HG03558 (cell line): ENCODE measurements at regions not wholly inside any gene's neighbourhood (a gene's known extent, or its start where the extent isn't known, plus 50 kb on each side); places are given as distances from the start of the nearest gene placed in this dataset.

Experiments
- ATAC-seq: cut with Tn5 transposase; IDR thresholded peaks from one replicate; pipeline ENCODE4 v1.9.1; 2021; ENCODE audit warnings: moderate number of reproducible peaks; ENCODE audit not compliant: unreplicated experiment; ENCODE audit errors: extremely low read depth

GRCh38 chr2:104772996-104773395 lies 80.9 kb upstream of the POU3F3 start:
- no peak for ATAC-seq

GRCh38 chr2:104774631-104775030 lies 79.3 kb upstream of the POU3F3 start:
- ATAC-seq = no peak

- ATAC-seq = no peak
Observed at GRCh38 chr2:104777721-104778120, 76.2 kb upstream of the POU3F3 start.

- ATAC-seq = no peak
Observed at GRCh38 chr2:104781151-104781550, 72.8 kb upstream of the POU3F3 start.

GRCh38 chr2:104784264-104784663 lies 69.7 kb upstream of the POU3F3 start:
- ATAC-seq = no peak

- no peak for ATAC-seq
Observed at GRCh38 chr2:104786204-104786603, 67.7 kb upstream of the POU3F3 start.

GRCh38 chr2:104786821-104787220 lies 67.1 kb upstream of the POU3F3 start:
- ATAC-seq = no peak

- ATAC-seq = no peak
Observed at GRCh38 chr2:104787298-104788065, 66.4 kb upstream of the POU3F3 start.

- ATAC-seq = no peak
Observed at GRCh38 chr2:104788742-104789455, 65.0 kb upstream of the POU3F3 start.

DNA sequence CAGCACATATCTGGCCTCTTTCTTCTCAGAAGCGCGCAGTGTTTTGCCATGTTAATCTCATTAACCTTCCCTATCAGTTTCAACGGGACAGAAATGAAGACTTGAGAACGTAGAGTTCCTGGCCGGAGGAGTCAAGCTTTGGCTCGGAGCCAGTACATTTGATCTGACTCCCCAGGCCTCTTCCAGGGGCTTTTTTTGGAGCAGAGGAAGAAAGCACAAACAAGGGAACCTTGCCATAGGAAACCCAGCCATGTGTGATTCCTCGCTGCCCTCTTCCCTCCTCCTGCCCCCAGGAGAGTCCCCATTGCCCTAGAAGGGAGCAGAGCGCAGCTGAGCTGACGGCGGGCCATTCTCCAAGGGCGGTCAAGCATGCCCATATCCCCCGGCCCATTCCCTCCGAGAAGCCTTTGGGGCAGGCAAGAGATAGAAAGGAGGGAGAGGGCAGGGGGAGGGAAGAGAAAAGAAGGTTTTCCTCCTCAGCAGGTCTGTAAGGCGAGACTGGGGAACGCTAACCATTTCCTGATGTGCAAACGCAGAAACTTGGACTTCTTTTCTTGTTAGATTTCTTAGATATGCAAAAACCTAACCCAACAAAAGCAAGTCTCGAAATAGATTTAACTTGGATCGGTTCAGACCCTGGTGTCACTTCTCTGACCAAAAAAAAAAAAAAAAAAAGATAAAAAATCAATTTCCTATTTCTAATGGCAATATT lies 63.7 kb upstream of the POU3F3 start:
- no peak for ATAC-seq

- no peak for ATAC-seq
Observed at GRCh38 chr2:104790901-104791495, 62.9 kb upstream of the POU3F3 start.

- ATAC-seq = no peak
Observed at GRCh38 chr2:104793966-104794365, 59.9 kb upstream of the POU3F3 start.

GRCh38 chr2:104794441-104794840 lies 59.5 kb upstream of the POU3F3 start:
- no peak for ATAC-seq
